H1 (cell line): ENCODE measurements at regions not wholly inside any gene's neighbourhood (a gene's known extent, or its start where the extent isn't known, plus 50 kb on each side); places are given as distances from the start of the nearest gene placed in this dataset.
A peak's percentile ranks its signal among the peaks of the same experiment; 100 is the strongest.

Experiments
- BCL11A ChIP-seq, 2 experiments: IDR thresholded peaks; one replicate each; pipeline ENCODE4 v1.6.1; 2011; ENCODE audit warnings: low read depth in 2 of 2, low read length in 2 of 2, mild to moderate bottlenecking in 2 of 2
- HDAC2 ChIP-seq, 2 experiments: fragments of 300-600 bp in 1 of 2; sonication (generic) in 1 of 2; IDR thresholded peaks; 2 replicates each; pipeline ENCODE4 v1.6.1; 2011 to 2012; ENCODE audit warnings: low read depth in 2 of 2, low read length in 2 of 2, mild to moderate bottlenecking in 2 of 2, moderate library complexity in 2 of 2, borderline replicate concordance in 1 of 2, inconsistent platforms in 1 of 2
- KDM1A ChIP-seq: fragments of 200-600, 300-600 bp; sonication (generic); IDR thresholded peaks from 2 replicates; pipeline ENCODE4 v1.7.1; 2016; ENCODE audit warnings: mild to moderate bottlenecking, low read length, borderline replicate concordance
- SIRT6 ChIP-seq: IDR thresholded peaks from one replicate; pipeline ENCODE4 v1.7.1; 2012; ENCODE audit warnings: low read length, inconsistent platforms
- SP2 ChIP-seq: IDR thresholded peaks from 2 replicates; pipeline ENCODE4 v1.6.1; 2012; ENCODE audit warnings: mild to moderate bottlenecking, low read length, inconsistent platforms
- TCF12 ChIP-seq: IDR thresholded peaks from 2 replicates; pipeline ENCODE4 v1.6.1; 2011; ENCODE audit warnings: low read depth, mild to moderate bottlenecking, low read length
- TEAD4 ChIP-seq: IDR thresholded peaks from 2 replicates; pipeline ENCODE4 v1.6.1; 2012; ENCODE audit warnings: low read depth, low read length, inconsistent platforms, mixed read lengths

DNA sequence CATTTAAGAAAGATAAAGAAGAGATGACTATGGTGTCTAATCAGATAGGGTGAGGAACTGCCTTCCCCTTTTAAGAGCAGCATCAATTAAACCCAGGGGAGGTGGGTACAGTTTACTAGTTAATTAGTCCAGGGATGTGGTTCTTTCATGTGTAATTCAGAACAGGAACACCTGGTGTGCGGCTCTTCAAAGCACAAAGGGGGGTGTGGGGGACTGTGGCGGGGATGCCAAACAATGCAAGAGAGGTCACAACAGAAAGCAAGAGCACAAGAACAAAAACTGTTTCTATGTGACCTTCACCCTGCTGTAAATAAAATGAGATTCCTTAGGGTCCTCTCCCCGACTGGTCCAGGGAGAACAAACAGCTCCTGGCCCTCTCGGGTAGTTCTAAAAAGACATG lies 183.9 kb upstream of the SOX5 start (continued):
- TF ChIP-seq HDAC2 (IDR thresholded peaks at IDR 0.05; ENCODE audit: borderline replicate concordance in 1 of 2, low read depth in 2 of 2, low read length in 2 of 2), result peak in 1 of 2 experiments; percentile 88; a peak in 2 of 4 replicates
- peak; percentile 89 to 90 for TF ChIP-seq BCL11A (IDR thresholded peaks at IDR 0.05; ENCODE audit: low read depth in 2 of 2, low read length in 2 of 2)
- no peak for TF ChIP-seq SP2
- 0 out of 2 replicates have a peak, but pooled peaks have one; percentile 37 for TF ChIP-seq TEAD4
- TF ChIP-seq TCF12, result peak; percentile 92; the same call in 1 of the 2 replicates
- TF ChIP-seq SIRT6, result no peak
- TF ChIP-seq KDM1A, result no peak
